GM10266 (cell line): ENCODE measurements at regions not wholly inside any gene's neighbourhood (a gene's known extent, or its start where the extent isn't known, plus 50 kb on each side); places are given as distances from the start of the nearest gene placed in this dataset.

ENCODE experiments used
- DNase-seq: peaks from one replicate; pipeline ENCODE4 v3.0.0; 2012; ENCODE audit errors: extremely low spot score
- TF ChIP-seq, protein P1 (sequence below): IDR thresholded peaks from 2 replicates; pipeline ENCODE4 v1.5.1; 2012; ENCODE audit warnings: mild to moderate bottlenecking, low read depth; ENCODE audit not compliant: control insufficient read depth, insufficient read depth; ENCODE audit errors: missing control alignments

DNA sequence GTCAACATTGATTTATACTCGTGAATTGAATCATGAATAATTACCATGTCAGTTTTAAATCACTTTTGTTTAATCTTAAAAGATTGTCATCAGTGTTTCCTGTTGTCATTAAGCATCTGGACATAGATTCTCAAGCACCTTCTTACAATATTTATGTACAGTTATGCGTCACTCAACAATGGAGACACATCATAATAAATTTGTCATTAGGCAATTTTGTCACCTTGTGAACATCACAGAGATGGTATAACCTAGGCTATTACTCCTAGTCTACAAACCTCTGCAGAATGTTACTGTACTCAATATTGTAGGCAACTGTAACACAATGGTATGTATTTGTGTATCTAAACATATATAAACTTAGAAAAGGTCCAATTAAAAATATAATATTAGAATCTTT, 2130.9 kb upstream of the PCDH20 start:
- no peak for DNase-seq
- TF ChIP-seq, protein P1, sequence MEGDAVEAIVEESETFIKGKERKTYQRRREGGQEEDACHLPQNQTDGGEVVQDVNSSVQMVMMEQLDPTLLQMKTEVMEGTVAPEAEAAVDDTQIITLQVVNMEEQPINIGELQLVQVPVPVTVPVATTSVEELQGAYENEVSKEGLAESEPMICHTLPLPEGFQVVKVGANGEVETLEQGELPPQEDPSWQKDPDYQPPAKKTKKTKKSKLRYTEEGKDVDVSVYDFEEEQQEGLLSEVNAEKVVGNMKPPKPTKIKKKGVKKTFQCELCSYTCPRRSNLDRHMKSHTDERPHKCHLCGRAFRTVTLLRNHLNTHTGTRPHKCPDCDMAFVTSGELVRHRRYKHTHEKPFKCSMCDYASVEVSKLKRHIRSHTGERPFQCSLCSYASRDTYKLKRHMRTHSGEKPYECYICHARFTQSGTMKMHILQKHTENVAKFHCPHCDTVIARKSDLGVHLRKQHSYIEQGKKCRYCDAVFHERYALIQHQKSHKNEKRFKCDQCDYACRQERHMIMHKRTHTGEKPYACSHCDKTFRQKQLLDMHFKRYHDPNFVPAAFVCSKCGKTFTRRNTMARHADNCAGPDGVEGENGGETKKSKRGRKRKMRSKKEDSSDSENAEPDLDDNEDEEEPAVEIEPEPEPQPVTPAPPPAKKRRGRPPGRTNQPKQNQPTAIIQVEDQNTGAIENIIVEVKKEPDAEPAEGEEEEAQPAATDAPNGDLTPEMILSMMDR = no peak

DNA sequence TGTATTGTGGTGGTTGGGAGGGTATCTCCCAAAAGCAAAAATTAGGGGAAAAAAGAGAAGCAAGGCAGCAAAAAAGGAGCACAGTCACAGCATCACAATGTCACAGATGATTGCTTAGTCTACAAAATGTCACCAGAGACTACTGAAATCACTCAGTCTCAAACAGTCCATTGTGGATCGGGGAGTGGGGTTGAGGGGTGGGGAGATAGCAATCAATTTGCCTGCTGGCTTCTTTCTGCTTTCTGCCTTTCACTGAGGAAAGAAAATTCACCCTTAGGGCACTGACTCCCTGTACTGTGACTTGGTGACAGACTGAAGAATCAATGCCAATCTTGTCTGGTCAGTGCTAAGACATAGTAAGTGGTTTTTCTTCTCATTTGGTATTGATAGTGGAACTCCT, 2127.1 kb upstream of the PCDH20 start:
- TF ChIP-seq, protein P1 = no peak
- no peak for DNase-seq

DNA sequence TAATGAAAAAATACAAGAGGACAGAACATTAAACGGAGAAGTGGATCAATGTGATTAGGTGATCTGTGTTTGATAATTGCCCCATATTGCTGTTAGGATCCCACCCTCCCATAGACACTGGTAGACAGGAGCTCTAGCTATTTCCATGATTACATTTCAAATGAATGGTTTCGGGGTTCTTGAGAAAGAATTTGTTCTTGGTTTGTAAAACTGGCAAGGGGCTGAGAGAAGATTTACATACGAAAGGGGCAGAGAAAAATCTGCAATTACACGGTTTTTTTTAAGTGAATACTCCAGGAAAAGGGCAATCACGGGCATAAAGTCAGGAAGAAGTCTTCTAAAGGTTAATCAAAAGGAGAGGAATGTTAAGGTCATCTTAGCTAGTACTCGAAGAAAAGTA, 2125.7 kb upstream of the PCDH20 start:
- TF ChIP-seq, protein P1 = no peak
- DNase-seq = no peak

- TF ChIP-seq, protein P1 = no peak
These were observed 2124.4 kb upstream of the PCDH20 start for GRCh38 chr13:63540061-63540460.

GRCh38 chr13:63517371-63517770, 2101.7 kb upstream of the PCDH20 start:
- no peak for DNase-seq
- TF ChIP-seq, protein P1 = no peak

More at GRCh38 chr13:63540061-63540460, 2124.4 kb upstream of the PCDH20 start:
- DNase-seq = no peak

- DNase-seq = no peak
- TF ChIP-seq, protein P1 = no peak
These were observed 2100.5 kb upstream of the PCDH20 start for GRCh38 chr13:63516124-63516523.

- DNase-seq = no peak
- TF ChIP-seq, protein P1 = no peak
These were observed 2099.2 kb upstream of the PCDH20 start for GRCh38 chr13:63514886-63515285.
